ENCODE measurements at regions not wholly inside any gene's neighbourhood (a gene's known extent, or its start where the extent isn't known, plus 50 kb on each side); places are given as distances from the start of the nearest gene placed in this dataset.

- no peak for TF ChIP-seq TAF1 (IDR thresholded peaks at IDR 0.05; ENCODE audit: low read depth)
- no peak for TF ChIP-seq CTCF (IDR thresholded peaks at IDR 0.05; ENCODE audit: poor library complexity, severe bottlenecking)
- no peak for TF ChIP-seq EZH2 (IDR thresholded peaks at IDR 0.05; ENCODE audit: borderline replicate concordance, insufficient read depth, low read length, poor library complexity, severe bottlenecking)
- TF ChIP-seq EP300 (conservative IDR thresholded peaks at IDR 0.05; ENCODE audit: poor library complexity, severe bottlenecking) = no peak
Observed at GRCh38 chr6:141347906-141348492, 784.7 kb upstream of the GJE1 start.

All from neural cell (in vitro differentiated cells).